ENCODE measurements at regions not wholly inside any gene's neighbourhood (a gene's known extent, or its start where the extent isn't known, plus 50 kb on each side); places are given as distances from the start of the nearest gene placed in this dataset.

DNA sequence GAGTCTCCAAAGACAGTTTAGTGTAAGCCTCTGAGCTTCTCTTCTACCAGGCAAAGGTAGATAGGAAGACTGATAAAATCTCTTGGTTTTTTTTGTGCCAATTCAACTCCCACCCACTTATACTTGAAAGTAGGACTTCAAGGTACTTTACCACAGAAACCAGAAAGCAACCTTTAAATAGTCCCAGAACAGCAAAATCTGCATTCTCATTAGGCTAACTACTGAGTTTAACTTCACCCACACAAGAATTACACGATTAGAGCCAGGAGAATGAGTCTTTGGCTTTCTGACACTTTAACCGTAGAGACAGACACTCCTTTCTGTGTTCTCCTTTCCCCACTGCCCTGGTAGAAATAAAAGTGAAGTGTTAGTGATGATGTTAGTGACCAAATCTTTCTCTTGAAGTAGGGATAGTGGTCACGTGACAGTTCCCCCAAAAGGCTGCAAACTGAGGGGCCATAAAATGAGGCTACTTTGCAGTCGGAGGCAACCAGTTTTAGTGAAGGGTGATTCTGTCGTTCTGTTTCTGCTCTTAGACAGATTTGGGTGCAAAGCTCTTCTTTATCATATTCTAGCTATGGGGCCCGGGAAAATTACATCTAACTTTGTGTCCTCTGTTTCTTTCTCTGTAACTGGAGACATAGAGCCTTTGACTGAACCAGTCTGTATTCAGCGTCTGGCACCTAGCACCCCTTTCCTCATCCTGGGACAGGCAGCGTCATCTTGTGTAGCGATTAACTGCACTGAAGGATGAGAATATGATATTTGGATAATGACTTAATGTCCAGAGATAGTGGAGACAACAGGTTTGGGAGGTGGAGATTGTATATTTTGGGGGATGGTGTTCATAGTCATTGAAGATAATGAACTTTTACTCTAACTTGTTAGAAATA lies 206.4 kb upstream of the CITED2 start:
- no peak for DNase-seq (ENCODE audit: low spot score)
- no peak for FAIRE-seq

DNA sequence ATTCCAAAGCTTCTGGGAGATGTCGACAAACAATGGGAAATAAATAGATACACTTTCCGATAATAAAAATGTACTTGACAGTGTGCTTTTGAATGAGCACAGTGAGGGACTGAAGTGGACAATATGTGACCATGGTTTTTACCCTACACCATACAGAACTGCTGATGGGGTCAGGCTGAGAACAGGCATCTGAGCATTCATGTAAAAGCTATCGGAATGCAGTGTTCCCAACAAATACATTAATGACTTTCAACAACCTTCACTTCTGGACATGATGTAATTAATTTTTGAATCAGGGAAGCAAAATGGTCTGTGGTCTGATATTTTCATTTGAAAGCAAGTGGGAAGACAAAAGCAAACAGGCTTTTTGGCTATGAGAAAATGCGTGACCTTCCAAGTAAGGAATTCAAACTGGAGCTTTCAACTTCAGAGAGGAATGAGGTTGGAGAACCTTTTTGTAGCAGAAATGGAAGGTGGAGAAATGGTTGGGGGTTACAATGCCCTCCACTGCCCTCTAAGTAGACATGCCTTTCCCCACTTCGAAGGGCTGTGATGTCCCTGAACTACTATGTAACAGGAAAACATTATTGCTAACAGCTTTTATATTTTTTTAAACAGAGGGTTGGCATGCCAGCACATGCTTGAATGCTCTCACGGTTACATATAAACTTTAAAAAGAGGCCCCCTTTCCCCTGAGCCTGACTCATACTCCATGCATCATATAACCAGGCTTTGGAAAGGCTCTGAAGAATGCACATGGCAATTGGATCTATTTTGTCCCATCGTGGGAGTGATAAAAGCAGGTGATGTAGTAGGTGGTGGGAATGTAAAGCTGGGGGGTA lies 203.5 kb upstream of the CITED2 start:
- DNase-seq (ENCODE audit: low spot score): peak; percentile 96
- FAIRE-seq: peak; percentile 93

DNA sequence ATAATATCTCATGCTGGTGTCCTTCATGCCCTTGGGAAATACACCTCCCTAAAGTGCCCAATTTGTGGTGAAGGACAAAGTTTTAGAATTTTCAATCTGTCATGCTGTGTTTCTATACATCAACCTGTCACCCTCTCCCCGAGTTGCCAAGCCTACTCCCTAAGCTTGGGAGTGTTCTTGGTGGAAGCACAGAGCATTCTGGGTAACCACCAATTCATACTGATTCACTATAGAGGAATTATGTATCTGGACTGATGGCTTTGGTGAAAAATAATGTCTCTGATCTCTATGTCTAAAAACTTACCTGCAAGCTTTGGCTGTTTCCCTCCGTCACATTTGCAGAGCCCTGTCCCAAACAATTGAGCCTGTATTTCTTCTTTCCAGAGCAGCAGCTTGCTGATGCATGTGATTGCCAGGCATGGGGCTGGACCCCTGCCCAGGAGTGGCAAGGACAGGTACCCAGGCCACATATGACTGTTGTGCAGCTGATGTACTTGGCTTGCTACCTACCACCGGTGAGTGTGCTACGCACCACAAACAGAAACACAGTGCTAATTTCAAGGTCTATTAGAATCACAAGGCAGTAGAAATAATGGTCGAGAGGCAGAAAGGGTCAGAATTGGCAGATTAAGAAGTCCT lies 202.8 kb upstream of the CITED2 start:
- FAIRE-seq (no peak), DNase-seq (ENCODE audit: low spot score) (peak; percentile 44)

DNA sequence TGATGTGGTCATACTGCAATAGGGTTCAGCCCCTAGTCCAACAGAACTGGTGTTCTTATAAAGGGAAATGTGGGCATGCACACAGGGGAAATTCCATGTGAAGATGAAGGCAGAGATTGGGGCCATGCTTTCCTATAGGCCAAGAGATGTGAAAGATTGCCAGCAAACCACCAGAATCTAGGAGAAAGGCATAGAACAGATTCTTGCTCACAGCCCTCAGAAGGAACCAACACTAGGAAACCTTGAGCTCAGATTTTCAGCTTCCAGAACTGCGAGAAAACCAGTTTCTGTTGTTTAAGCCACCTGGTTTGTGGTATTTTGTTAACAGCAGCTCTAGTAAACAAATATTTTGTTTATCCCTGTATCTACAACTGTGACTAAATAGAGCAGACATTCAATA lies 197.6 kb upstream of the CITED2 start:
- no peak for DNase-seq (ENCODE audit: low spot score)
- FAIRE-seq: no peak

DNA sequence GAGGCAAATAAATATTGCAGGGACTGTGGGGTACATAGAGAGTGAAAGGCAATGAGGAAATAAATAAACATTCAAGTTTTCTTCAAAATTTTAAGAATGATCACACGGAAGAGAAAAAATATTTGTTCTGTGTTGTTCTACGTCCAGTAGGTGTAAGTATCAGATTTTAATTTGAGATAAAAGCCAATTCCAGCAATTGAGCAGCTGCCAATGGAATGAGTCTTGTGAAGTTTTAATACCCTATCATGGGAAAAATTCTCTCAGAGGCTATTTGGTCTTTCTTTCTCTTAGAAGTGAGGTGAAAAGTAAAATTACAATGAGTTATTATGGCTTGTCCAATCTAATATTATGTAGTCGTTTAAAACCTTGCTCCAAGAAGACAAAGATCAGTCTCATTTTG lies 195.7 kb upstream of the CITED2 start:
- FAIRE-seq (no peak), DNase-seq (ENCODE audit: low spot score) (no peak)

DNA sequence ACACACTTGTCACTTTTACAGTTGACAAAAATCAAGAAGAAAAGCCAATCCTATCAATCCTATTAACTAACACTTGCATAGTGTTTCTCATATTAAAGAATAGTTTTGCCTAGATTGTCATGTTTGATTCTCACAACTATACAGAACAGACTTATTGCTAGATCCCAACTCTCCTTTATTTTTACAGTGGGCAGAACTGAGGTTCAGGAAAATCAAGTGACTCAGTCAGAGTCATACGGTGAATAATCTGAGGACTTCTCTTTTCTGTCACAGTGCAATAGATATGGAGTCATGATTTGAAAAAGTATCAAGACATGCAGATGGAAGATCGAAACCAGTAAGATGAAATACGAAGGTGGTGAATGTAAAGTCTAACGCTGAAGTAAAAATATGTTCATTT lies 195.1 kb upstream of the CITED2 start:
- DNase-seq (ENCODE audit: low spot score) (peak; percentile 74), FAIRE-seq (no peak)

DNA sequence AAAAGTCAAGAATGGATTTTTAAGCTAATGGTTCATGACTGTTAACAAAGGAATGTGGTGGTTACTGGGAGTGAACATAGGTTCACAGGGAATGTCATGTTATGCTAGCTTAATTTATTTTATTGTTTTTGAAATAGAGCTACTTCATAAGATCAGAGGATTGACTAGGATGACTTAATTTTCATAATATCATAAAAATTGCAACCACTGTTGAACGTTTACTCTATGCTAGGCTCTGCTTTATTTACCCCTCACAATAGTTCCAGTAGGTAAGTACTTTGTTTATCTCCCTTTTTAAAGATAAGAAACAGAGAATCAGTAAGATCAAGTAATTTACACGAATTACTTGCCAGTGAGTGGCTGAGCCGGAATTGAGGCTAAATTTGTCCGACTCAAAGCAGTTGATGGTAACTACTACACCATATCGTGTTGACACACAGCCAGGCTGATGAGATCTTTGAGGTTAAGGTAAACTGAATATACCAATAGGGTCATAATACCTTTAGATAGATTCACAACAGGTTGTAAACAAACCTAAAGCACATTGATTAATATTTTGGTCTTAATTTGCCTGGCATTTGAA lies 194.6 kb upstream of the CITED2 start:
- DNase-seq (ENCODE audit: low spot score) (peak; percentile 79), FAIRE-seq (peak; percentile 95)

DNA sequence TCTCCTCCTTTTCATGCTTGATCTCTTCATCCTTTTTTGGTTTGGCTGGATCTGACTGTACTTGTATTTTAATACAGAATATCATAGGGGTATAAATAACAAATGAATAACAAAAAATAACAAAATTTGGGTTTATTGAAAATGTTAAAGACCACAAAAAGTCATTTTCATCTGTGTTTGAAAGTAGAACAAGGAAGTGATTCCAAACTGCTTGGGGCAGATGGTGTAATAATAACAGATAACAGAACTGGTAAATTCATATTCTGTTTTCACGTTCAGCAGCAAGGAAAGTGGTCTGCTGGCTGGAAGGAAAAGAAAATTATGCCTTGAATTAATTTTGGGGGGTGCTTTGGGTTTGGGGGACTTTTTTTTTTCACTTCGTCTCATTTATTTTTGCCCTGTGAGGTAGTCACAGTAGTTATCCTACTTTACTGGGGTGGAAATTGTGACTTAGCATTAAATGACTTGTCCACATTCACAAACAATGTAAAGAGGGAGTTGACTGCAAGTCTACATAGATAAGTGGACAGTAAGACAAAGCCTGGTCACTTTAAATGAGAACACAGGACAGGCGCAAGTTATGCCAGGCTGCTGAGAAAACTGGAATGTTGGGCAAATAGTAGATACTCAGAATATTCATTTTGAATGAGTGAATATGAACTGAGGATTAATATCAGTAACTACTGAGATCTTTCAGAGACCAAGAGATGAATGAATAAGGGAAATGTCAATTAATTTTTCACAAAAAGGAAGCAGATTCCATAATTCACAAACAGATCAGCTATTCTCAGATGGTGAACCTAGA lies 193.9 kb upstream of the CITED2 start:
- DNase-seq (ENCODE audit: low spot score) (peak; percentile 67), FAIRE-seq (no peak)

DNA sequence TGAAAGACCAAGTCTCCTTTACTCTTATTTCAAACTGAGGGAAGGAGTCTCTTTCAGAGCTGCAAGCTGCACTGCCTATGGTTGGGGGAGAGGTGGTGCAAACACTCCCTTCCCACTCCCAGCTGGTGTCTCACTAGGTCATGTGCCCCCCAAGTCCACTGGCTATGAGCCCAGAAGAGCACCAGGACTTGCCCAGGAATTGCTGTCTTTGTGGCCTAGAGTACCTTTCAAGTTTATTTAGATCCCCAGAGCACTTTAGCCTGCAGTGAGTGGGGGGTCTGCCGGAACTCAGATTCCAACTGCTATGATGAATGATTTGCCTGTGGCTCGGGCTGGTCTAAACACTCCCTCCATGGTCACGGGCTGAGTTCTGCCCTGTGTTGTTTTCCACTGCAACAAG lies 192.6 kb upstream of the CITED2 start:
- no peak for FAIRE-seq
- no peak for DNase-seq (ENCODE audit: low spot score)

DNA sequence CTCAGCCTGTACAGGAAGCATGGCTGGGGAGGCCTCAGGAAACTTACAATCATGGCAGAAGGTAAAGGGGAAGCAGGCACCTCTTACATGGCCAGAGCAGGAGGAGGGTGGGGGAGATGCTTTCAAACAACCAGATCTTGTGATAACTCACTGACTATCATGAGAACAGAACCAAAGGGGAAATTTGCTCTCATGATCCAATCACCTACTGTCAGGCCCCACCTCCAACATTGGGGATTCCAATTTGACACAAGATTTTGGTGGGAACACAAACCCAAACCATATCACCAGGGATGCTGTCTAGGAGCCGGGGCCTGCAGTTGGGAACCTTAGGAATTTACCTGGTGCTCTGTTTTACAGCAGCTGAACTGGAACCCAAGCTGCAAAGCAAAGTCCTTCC lies 191.1 kb upstream of the CITED2 start:
- no peak for FAIRE-seq

DNA sequence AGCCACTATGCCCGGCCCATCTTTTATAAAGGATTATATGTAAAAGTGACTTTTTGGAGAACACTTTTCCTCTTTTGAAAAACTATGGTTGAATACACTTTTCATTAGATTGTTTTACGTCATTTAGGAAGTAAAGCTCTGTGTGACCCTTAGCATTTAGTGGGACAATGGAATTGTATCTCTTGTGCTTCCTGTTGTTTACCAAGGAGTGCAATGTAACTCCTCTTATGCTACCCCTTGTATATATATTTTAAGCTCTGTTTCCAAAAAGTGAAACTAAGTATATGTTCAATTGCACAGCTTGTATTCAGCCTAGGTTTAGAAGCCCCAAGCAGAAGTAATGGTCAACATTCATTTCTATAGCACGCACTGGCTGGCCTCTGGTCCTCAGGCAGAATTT lies 183.1 kb upstream of the CITED2 start:
- FAIRE-seq (no peak), DNase-seq (ENCODE audit: low spot score) (no peak)

More for the DNA sequence above, 191.1 kb upstream of the CITED2 start:
- DNase-seq (ENCODE audit: low spot score): no peak

DNA sequence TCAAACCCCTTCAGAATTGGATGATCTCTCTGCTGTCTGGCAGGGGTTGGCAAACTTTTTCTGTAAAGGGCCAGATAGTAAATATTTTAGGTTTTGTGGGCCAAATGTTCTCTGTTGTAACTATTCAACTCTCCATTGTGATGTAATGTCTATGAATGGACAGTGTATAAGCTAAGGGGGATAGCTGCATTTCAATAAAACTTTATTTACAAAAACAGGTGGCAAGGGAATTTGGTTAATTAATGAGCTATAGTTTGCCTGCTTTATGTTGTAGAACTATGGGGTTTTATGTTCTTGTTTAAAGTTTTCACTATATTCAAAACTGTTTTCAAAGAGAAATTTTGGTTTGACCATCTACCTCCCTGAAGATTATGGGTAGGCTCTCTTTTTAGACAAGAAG lies 182.1 kb upstream of the CITED2 start:
- DNase-seq (ENCODE audit: low spot score) (no peak), FAIRE-seq (no peak)

DNA sequence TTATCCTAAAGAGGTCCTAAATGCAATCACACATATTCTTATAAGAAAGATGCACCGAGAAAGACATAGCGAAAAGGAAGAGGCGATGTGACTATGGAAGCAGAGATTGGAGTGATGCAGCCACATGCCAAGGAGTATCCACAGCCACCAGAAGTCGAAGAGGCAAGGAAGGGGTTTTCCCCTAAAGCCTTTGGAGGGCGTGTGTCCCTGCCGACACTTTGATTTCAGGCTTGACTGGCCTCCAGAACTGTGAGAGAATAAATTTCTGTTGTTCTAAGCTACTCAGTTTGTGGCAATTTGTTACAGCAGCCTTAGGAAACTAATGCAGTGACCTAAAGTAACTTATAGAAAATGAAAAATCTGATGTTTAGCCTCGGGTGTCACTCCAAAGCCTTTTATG lies 179.5 kb upstream of the CITED2 start:
- DNase-seq (ENCODE audit: low spot score) (peak; percentile 42), FAIRE-seq (no peak)

DNA sequence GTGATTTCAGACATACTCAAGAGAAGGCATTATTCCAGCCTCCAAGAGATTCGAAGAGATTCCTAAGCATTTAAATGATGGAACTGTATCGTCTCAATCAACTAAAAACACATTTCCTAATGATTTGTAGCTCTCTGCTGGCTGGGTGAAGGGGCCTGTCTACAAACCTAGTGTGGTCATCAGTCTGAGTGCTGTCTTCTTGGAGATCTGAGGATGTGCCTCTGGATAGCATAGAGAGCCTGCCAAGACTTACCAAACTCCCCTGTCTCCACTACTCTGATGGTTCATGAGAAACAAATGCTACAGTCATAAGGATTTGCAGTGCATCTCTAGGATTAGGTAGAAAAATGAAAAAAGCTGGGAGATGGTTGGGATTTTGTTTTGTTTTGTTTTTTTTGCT lies 176.9 kb upstream of the CITED2 start:
- DNase-seq (ENCODE audit: low spot score) (no peak), FAIRE-seq (no peak)

DNA sequence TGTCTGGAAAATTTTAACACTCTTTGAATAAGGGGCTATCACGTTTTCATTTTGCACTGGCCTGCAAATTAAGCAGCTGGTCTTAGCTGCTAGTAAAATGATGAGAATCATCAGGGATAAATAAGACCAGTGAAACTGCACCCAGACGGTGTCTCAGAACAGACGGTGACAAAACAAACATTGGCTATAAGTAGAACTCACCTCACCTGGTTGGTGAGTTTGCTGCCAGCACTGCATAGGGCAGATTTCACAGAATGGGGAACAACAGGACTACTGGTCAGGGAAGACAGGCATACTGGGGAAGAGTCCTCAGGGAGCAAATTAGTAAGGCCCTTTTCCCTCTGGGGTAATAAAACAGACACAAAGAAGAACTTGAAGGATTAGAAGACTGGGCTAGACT lies 175.9 kb upstream of the CITED2 start:
- DNase-seq (ENCODE audit: low spot score): no peak
- no peak for FAIRE-seq

DNA sequence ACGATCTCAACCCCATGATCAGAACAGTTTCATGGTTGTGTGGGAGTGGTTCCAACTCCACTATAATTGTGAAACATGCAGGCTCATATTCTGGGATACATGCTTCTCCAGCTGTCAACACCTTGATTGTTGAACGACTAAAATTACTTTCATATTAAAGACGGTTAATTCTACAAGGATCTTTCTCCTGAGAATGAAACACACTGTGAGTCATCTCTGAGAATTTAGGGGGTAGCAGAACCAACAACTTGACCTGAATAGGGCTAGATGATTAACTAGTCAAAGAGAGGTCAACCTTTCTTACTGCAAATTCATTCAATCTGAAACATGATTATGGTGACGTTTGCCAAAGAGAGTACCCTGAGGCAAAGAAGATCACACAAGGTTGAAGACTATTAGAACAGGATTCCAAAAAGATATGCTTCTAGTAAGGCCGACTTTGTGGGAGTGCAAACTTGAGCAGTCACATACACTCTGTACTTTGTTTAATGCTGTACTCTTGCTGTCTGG lies 175.2 kb upstream of the CITED2 start:
- DNase-seq (ENCODE audit: low spot score) (peak; percentile 37), FAIRE-seq (peak; percentile 81)

DNA sequence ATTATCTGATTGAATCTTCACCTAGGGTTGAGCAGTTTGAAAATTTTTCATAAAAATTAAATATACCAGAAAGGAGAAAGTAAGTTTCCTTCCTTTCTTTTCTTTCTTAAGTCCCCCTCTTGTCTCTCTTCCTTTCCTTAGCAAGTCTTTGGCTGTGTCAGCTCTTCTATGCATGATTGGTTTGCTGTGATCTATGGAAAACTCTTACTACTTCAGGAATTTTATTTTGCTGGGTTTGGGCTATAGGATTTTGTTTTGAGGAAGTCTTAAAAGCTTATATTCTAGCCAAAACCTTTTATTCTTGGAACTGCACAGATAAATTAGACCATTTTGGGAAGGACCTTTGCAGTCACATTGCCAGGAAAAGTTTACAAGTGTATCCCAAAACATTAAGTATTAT lies 173.4 kb upstream of the CITED2 start:
- peak; percentile 18 for DNase-seq (ENCODE audit: low spot score)
- peak; percentile 10 for FAIRE-seq

DNA sequence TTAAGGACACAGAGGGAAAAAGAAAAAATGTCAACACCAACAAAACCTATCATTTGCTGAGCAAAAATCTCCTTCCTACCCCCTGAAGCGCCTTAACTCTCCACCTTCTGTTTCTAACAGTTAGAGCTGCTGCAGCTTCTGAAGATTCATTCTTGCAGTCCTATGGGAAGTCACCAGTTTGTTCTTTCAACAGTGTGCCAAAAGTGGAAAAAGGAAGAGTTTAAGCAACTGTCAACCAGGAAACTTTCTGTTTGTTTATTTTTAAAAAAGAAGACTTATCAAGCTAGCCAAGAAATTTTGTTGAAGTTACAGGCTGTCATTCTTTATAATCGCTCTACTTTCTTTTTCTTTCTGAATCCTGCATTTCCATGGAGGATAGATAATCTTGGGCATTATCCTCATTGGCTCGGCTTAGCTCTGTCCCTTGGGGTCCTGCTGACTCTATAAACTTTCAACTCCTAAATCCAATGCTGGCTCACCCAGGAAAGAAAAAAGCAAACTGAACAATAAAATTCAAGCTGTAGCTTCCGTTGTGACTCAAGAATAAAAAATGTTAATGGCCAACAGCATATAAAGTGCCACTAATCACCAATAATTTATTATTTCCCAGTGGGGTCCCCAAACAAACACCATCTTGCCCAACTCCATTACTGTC lies 172.8 kb upstream of the CITED2 start:
- FAIRE-seq (no peak), DNase-seq (ENCODE audit: low spot score) (no peak)

DNA sequence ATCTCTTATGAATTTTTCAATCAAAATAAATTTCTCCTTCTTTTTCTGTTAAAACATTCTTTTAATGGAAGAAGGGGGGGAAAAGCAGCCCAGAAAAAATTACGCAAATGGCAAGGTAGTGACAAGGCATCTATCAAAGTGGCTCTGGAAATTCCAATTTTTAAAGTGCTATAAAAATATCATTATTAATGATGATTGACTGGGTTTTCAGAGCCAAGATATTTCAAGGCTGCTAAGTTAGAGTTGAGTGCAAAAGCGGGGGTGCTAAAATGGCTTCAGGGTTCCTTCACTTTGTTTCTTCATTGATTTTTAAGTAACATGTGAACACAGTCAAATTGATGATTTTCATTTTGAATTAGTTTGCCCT lies 171.6 kb upstream of the CITED2 start:
- FAIRE-seq (no peak), DNase-seq (ENCODE audit: low spot score) (no peak)

All from RCC 7860 (cell line).